HG03108 (cell line): ENCODE measurements at regions not wholly inside any gene's neighbourhood (a gene's known extent, or its start where the extent isn't known, plus 50 kb on each side); places are given as distances from the start of the nearest gene placed in this dataset.

Source experiments
- ATAC-seq: cut with Tn5 transposase; IDR thresholded peaks from one replicate; pipeline ENCODE4 v1.9.1; 2021; ENCODE audit warnings: moderate library complexity; ENCODE audit not compliant: unreplicated experiment

- no peak for ATAC-seq
Measured at GRCh38 chr1:228986093-228986904, 251.0 kb downstream of the RHOU start.

- no peak for ATAC-seq
Measured at GRCh38 chr1:228987286-228987685, 252.0 kb downstream of the RHOU start.

- ATAC-seq = no peak
Measured at GRCh38 chr1:228987736-228988506, 252.6 kb downstream of the RHOU start.

GRCh38 chr1:228988664-228989063, 253.4 kb downstream of the RHOU start:
- ATAC-seq = no peak

- no peak for ATAC-seq
Measured at GRCh38 chr1:228989176-228989575, 253.9 kb downstream of the RHOU start.

GRCh38 chr1:228989676-228989991, 254.4 kb downstream of the RHOU start:
- no peak for ATAC-seq

- ATAC-seq = no peak
Measured at GRCh38 chr1:228989992-228990827, 254.9 kb downstream of the RHOU start.

- no peak for ATAC-seq
Measured at GRCh38 chr1:228990906-228991569, 255.8 kb downstream of the RHOU start.

- no peak for ATAC-seq
Measured at GRCh38 chr1:228992044-228992443, 256.8 kb downstream of the RHOU start.

GRCh38 chr1:228992907-228993535, 257.7 kb downstream of the RHOU start:
- no peak for ATAC-seq

- no peak for ATAC-seq
Measured at GRCh38 chr1:228994676-228995594, 259.7 kb downstream of the RHOU start.

GRCh38 chr1:228996281-228996680, 261.0 kb downstream of the RHOU start:
- ATAC-seq = no peak

GRCh38 chr1:228997721-228998144, 262.5 kb downstream of the RHOU start:
- no peak for ATAC-seq

- ATAC-seq = no peak
Measured at GRCh38 chr1:228998179-228998578, 262.9 kb downstream of the RHOU start.

- no peak for ATAC-seq
Measured at GRCh38 chr1:228999446-229000170, 264.3 kb downstream of the RHOU start.

GRCh38 chr1:229000187-229000586, 264.9 kb downstream of the RHOU start:
- ATAC-seq = no peak

GRCh38 chr1:229001467-229002011, 266.3 kb downstream of the RHOU start:
- no peak for ATAC-seq

GRCh38 chr1:229002037-229002436, 266.8 kb downstream of the RHOU start:
- no peak for ATAC-seq
